GM12874 (cell line): ENCODE measurements at regions not wholly inside any gene's neighbourhood (a gene's known extent, or its start where the extent isn't known, plus 50 kb on each side); places are given as distances from the start of the nearest gene placed in this dataset.

ENCODE experiments used
- TF ChIP-seq, protein P1 (sequence below): IDR thresholded peaks from 2 replicates; pipeline ENCODE4 v1.5.1; 2011; ENCODE audit warnings: low read depth, mild to moderate bottlenecking, control low read depth, low read length, moderate library complexity; ENCODE audit not compliant: insufficient read depth

DNA sequence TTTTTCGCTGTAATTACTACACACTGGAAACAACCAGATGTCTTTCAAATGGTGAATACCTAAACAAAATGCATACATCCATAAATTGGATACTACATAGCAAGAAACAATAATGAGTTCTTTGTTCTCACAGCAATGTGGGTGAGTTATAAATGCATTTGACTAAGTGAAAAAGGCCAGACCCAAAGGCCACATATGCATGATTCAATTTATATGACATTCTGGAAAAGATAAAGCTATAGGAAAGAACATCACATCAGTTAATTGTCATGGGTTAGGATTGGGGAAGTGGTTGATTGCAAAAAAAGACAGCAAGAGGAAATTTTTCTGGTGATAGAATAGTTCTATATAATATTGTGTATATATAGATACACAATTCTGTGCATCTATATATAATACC, 198.9 kb downstream of the CYLC2 start:
- TF ChIP-seq, protein P1, sequence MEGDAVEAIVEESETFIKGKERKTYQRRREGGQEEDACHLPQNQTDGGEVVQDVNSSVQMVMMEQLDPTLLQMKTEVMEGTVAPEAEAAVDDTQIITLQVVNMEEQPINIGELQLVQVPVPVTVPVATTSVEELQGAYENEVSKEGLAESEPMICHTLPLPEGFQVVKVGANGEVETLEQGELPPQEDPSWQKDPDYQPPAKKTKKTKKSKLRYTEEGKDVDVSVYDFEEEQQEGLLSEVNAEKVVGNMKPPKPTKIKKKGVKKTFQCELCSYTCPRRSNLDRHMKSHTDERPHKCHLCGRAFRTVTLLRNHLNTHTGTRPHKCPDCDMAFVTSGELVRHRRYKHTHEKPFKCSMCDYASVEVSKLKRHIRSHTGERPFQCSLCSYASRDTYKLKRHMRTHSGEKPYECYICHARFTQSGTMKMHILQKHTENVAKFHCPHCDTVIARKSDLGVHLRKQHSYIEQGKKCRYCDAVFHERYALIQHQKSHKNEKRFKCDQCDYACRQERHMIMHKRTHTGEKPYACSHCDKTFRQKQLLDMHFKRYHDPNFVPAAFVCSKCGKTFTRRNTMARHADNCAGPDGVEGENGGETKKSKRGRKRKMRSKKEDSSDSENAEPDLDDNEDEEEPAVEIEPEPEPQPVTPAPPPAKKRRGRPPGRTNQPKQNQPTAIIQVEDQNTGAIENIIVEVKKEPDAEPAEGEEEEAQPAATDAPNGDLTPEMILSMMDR, result no peak

DNA sequence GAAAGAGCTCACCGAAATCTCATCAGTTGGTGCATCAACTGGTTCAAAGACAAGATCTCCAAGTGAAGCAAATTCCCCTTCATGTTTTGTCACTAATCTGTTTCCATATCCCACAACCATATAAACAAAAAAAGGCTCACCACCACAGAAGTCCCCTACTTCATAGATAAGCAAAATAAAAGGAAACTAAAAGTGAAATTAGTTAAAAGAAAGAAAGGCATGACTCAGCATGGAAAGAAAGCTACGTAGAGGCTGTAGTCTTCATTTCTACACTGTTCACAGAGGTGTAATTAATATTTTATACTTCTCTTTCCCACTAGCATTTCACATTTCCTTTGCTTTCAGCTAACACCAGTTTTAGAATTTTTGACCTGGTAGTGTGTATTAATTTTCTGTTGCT, 208.0 kb downstream of the CYLC2 start:
- TF ChIP-seq, protein P1, result no peak

DNA sequence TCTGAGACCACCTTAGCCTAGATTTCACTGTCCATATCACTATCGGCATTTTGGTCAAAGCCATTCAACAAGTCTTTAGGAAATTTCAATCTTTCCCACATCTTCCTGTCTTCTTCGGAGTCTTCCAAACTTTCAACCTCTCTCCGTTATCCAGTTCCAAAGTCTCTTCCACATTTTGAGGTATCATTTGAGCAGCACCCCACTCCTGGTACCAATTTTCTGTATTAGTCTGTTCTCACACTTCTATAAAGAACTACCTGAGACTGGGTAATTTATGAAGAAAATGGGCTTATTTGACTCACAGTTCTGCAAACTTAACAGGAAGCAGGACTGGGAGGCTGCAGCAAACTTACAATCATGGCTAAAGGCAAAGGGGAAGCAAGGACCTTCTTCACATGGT, 215.5 kb downstream of the CYLC2 start:
- TF ChIP-seq, protein P1, result no peak

DNA sequence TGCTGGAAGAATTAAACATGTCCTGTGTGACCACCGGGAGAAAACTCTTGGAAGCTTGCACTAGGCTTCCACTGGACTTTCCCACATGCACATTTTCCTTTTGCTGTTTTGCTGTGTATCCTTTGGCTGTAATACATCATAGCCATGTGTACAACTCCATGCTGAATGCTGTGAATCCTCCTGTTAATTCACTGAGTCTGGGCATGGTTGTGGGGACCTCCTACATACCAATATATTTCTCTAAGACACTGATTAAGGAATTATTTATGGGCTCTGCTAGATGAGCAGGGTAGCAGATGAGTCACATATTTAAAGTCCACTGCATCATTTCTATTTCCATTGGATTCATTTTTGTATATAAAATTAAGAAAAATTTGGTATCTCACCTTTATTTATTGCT, 220.1 kb downstream of the CYLC2 start:
- TF ChIP-seq, protein P1, result no peak

DNA sequence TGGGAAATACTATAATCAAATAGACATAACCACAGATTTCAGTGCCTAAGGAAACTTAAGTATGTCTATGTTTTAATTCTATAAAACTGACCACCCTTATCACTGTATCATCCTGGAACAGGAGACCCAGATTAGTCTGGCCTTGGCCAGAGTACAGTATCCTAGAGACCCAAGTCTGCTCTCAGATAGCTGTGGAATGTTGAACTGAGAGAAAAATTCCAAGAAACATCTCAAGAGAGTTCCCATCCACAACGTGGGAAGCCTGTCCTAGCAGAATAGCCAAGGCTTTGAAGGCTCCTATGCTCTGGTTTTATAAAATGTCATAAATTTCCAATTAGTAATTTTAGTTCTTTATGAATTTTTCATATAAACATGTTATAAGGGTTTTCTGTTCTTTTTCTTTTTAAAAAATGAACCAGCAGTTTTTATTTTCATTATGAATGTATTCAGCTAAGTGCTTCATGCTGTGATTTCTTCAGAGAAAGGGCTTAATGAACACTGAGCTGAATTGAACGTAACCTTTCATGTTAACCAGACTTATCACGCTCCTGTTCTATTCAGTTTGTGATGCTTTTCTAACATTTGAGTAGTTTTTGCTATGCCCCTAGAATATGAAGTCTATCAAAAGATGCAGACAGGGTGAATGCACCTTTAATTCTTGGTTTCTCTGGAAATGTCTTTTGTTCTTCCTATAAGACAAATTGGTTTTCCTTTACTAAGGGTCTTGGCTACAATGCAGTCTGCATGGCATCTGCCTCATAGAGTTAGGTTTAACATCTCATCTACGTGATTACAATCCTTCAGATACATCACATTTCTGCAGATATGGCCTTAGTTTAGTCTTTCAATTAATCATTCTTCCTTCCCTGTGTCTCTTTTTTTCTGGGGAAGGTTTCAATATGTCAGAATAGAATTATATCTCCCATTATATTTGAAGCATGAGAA, 230.8 kb downstream of the CYLC2 start:
- TF ChIP-seq, protein P1, result no peak

DNA sequence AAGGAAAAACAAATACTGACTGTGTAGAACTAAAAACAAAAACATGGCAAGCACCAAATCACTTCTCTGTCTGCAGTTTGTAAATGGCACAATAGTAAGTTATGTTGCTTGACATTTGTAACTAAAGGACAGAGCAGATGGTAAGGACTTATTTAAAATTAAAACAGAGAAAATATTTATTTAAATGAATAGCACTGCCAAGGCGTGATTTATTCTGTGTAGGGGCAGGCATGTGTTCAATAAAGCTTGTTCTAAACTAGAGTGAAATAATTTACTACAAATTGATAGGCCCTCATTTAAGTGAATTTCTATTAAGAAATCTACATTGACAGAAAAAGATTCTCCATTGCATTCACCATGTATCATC, 231.5 kb downstream of the CYLC2 start:
- TF ChIP-seq, protein P1, result no peak

DNA sequence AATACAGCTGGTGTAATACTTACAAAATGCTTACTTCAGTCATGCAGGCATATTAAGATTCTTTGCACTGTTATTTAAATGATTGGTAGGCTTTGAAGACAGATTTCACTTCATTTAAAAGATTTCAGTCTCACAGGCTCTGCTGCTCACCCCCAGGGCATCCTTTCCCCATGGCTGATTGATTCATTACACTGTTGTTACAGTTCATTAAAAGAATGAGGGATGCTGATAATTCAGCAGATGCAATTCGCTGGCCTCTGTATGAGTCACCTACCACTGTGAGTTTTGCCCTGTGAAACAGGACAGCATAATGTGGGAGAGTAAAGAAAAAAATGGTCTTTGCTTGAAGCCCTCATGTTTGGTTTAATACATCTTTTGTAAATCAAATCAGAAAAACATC, 246.9 kb downstream of the CYLC2 start:
- TF ChIP-seq, protein P1, result no peak
